GM20000 (cell line): ENCODE measurements at regions not wholly inside any gene's neighbourhood (a gene's known extent, or its start where the extent isn't known, plus 50 kb on each side); places are given as distances from the start of the nearest gene placed in this dataset.

Source experiments
- DNase-seq: peaks from one replicate; pipeline ENCODE4 v3.0.0; 2012; ENCODE audit warnings: low spot score
- CTCF ChIP-seq: IDR thresholded peaks from 2 replicates; pipeline ENCODE4 v1.5.1; 2012; ENCODE audit warnings: mild to moderate bottlenecking, control low read depth; ENCODE audit errors: extremely low read depth, missing control alignments

GRCh38 chr4:173930329-173930967 lies 353.0 kb downstream of the FBXO8 start:
- TF ChIP-seq CTCF: no peak
- DNase-seq: no peak

- no peak for DNase-seq
- no peak for TF ChIP-seq CTCF
Observed at GRCh38 chr4:173929921-173930320, 353.5 kb downstream of the FBXO8 start.

GRCh38 chr4:173924561-173924960 lies 358.9 kb downstream of the FBXO8 start:
- DNase-seq: peak; percentile 2
- no peak for TF ChIP-seq CTCF

- DNase-seq: no peak
- TF ChIP-seq CTCF: no peak
Observed at GRCh38 chr4:173919861-173920260, 363.6 kb downstream of the FBXO8 start.

GRCh38 chr4:173919196-173919595 lies 364.3 kb downstream of the FBXO8 start:
- no peak for DNase-seq
- no peak for TF ChIP-seq CTCF

GRCh38 chr4:173917255-173917960 lies 366.1 kb downstream of the FBXO8 start:
- no peak for TF ChIP-seq CTCF
- DNase-seq: no peak

- no peak for TF ChIP-seq CTCF
- DNase-seq: no peak
Observed at GRCh38 chr4:173913496-173913895, 370.0 kb downstream of the FBXO8 start.
